ENCODE measurements at regions not wholly inside any gene's neighbourhood (a gene's known extent, or its start where the extent isn't known, plus 50 kb on each side); places are given as distances from the start of the nearest gene placed in this dataset.

- ATAC-seq = no peak
- 45 to 72% methylated on average over 4 to 5 of the region's 5 CpGs for WGBS, 2 donors (ENCODE audit: low coverage in 1 of 2)
- H3K36me3 ChIP-seq = no peaks in the 10 kb centered on the region
- no peak overlapping the region for H3K4me3 ChIP-seq
- H3K27ac ChIP-seq = no peak overlapping the region
- H3K9me3 ChIP-seq = no peaks in the 10 kb centered on the region
- TF ChIP-seq POLR2AphosphoS5 (IDR thresholded peaks at IDR 0.05) = no peak
- peak in 3 of 4 experiments; percentile 15 to 34 (median 24) for TF ChIP-seq CTCF (IDR thresholded peaks at IDR 0.05)
- no peak for TF ChIP-seq EP300 (IDR thresholded peaks at IDR 0.05)
- H3K27me3 ChIP-seq = no peaks in the 10 kb centered on the region
- no peaks in the 10 kb centered on the region for H3K4me1 ChIP-seq
Observed at GRCh38 chr12:46131732-46132469, 136.9 kb downstream of the SLC38A1 start.

DNA sequence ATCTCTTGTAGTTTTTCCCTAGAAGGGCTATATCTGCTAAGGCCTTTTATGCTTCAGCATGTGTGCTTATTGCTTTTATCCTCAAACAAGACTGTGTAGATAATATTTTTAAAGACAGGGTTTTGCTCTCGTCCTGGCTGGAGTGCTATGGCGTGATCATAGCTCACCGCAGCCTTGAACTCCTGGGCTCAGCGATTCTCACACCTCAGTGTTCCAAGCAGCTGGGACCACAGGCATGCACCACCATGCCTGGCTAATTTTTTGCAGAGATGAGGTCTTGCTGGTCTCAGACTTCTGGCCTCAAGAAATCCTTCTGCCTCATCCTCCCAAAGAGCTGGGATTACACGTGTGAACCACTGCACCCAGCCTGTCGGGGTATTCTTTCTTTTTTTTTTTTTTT lies 137.3 kb upstream of the SCAF11 start:
- 79 to 85% methylated on average over 5 to 6 of the region's 6 CpGs for WGBS, 2 donors (ENCODE audit: low coverage in 1 of 2)
- H3K36me3 ChIP-seq = no peaks in the 10 kb centered on the region
- ATAC-seq = no peak
- no peak overlapping the region for H3K4me3 ChIP-seq
- no peak for TF ChIP-seq POLR2AphosphoS5 (IDR thresholded peaks at IDR 0.05)
- TF ChIP-seq CTCF (IDR thresholded peaks at IDR 0.05) = no peak
- TF ChIP-seq POLR2A (IDR thresholded peaks at IDR 0.05) = no peak
- no peak for TF ChIP-seq EP300 (IDR thresholded peaks at IDR 0.05)
- no peaks in the 10 kb centered on the region for H3K9me3 ChIP-seq
- H3K27me3 ChIP-seq = no peaks in the 10 kb centered on the region
- no peak overlapping the region for H3K27ac ChIP-seq
- peaks cover 0 to 26% (median 0%) of the 10 kb centered on the region in 3 donors for H3K4me1 ChIP-seq

- Histone ChIP-seq H3K27me3 (no peaks in the 10 kb centered on the region), H3K4me1 (peaks cover 0 to 26% (median 0%) of the 10 kb centered on the region in 3 donors), H3K9me3 (no peaks in the 10 kb centered on the region), H3K36me3 (no peaks in the 10 kb centered on the region), H3K27ac (peak overlapping the region in 1 of 4 donors; percentile 44), H3K4me3 (no peak overlapping the region)
- no peak for ATAC-seq
- 62 to 64% methylated on average over 4 of the region's 4 CpGs for WGBS, 2 donors (ENCODE audit: low coverage in 1 of 2)
- TF ChIP-seq EP300 (IDR thresholded peaks at IDR 0.05) (no peak), CTCF (IDR thresholded peaks at IDR 0.05) (no peak), POLR2A (IDR thresholded peaks at IDR 0.05) (no peak), POLR2AphosphoS5 (IDR thresholded peaks at IDR 0.05) (no peak)
Observed at GRCh38 chr12:46126050-46126727, 135.8 kb upstream of the SCAF11 start.

DNA sequence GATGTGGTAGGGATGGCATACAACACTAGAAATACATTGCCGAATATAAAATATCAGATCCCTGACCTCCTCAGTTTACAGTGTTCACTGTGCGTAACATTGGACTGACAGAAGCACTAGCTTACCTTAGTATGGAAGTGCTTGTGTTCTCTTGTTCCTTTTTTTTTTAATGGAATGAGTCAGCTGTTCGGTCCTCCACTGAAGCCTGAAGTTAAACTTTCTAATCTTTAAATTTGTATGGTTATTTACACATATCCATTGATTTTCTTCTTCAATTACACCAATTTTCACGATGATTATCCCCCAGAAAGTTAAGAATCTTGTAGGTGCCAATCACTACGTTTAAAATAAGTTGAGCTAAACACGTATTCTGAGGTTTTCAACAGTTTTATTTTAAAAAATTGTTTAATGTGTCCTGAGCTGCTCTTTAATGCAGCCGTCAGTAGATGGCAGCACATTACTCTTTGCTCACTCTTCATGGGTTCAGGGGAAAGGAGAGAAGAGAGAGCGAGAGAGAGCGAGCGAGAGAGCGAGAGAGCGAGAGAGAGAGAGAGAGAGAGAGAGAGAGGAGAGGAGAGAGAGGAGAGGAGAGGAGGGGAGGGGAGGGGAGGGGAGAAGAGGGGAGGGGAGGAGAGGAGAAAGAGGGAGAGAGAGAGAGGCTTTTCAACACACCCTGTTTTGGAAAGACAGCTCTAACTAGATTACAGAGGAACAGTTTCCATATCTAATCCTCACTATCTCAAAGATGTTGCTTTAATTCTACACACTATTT lies 134.7 kb upstream of the SCAF11 start:
- Histone ChIP-seq H3K36me3 (no peaks in the 10 kb centered on the region), H3K4me1 (peaks cover 0 to 26% (median 0%) of the 10 kb centered on the region in 3 donors), H3K4me3 (peak overlapping the region; percentile 27 to 32), H3K27ac (peak overlapping the region; percentile 39 to 45 (median 44)), H3K9me3 (no peaks in the 10 kb centered on the region), H3K27me3 (no peaks in the 10 kb centered on the region)
- TF ChIP-seq POLR2AphosphoS5 (IDR thresholded peaks at IDR 0.05) = no peak
- TF ChIP-seq CTCF (IDR thresholded peaks at IDR 0.05) = peak; percentile 62 to 80 (median 76)
- no peak for TF ChIP-seq POLR2A (IDR thresholded peaks at IDR 0.05)
- 7 to 17% methylated on average over 8 to 9 of the region's 12 CpGs for WGBS, 2 donors (ENCODE audit: low coverage in 1 of 2)
- peak; percentile 87 for ATAC-seq

Measured in gastroesophageal sphincter (tissue), 4 donors.